ENCODE measurements at regions not wholly inside any gene's neighbourhood (a gene's known extent, or its start where the extent isn't known, plus 50 kb on each side); places are given as distances from the start of the nearest gene placed in this dataset.
"Not testable (repeated sequence)": the region's sequence is repeated elsewhere in the genome, so short reads cannot be mapped to it uniquely, and the experiment has no call there.

GRCh38 chr9:29144476-29144875 is 1571.2 kb upstream of the C9orf72 start:
- DNase-seq (ENCODE audit: low spot score): no peak

- no peak for DNase-seq (ENCODE audit: low spot score)
Measured at GRCh38 chr9:29150606-29151005, 1577.3 kb upstream of the C9orf72 start.

GRCh38 chr9:29160763-29161353 is 1587.6 kb upstream of the C9orf72 start:
- DNase-seq (ENCODE audit: low spot score): no peak

- DNase-seq (ENCODE audit: low spot score): no peak
Measured at GRCh38 chr9:29174136-29174535, 1600.9 kb upstream of the C9orf72 start.

- DNase-seq (ENCODE audit: low spot score): no peak
Measured at GRCh38 chr9:29176231-29176630, 1603.0 kb upstream of the C9orf72 start.

- DNase-seq (ENCODE audit: low spot score): no peak
Measured at GRCh38 chr9:29176786-29177185, 1603.5 kb upstream of the C9orf72 start.

- no peak for DNase-seq (ENCODE audit: low spot score)
Measured at GRCh38 chr9:29183971-29184370, 1610.7 kb upstream of the C9orf72 start.

GRCh38 chr9:29188771-29189170 is 1615.5 kb upstream of the C9orf72 start:
- DNase-seq (ENCODE audit: low spot score): not testable (repeated sequence)

- DNase-seq (ENCODE audit: low spot score): not testable (repeated sequence)
Measured at GRCh38 chr9:29189221-29189620, 1615.9 kb upstream of the C9orf72 start.

GRCh38 chr9:29198861-29199260 is 1625.6 kb upstream of the C9orf72 start:
- DNase-seq (ENCODE audit: low spot score): no peak

- no peak for DNase-seq (ENCODE audit: low spot score)
Measured at GRCh38 chr9:29199975-29200374, 1626.7 kb upstream of the C9orf72 start.

GRCh38 chr9:29200650-29201049 is 1627.4 kb upstream of the C9orf72 start:
- DNase-seq (ENCODE audit: low spot score): no peak

GRCh38 chr9:29203244-29203930 is 1630.1 kb upstream of the C9orf72 start:
- DNase-seq (ENCODE audit: low spot score): no peak

- DNase-seq (ENCODE audit: low spot score): peak; percentile 31
Measured at GRCh38 chr9:29208670-29209069, 1635.4 kb upstream of the C9orf72 start.

GRCh38 chr9:29209748-29210291 is 1636.5 kb upstream of the C9orf72 start:
- no peak for DNase-seq (ENCODE audit: low spot score)

GRCh38 chr9:29211003-29211579 is 1637.8 kb upstream of the C9orf72 start:
- peak; percentile 4 for DNase-seq (ENCODE audit: low spot score)

GRCh38 chr9:29211580-29212396 is 1638.5 kb upstream of the C9orf72 start:
- DNase-seq (ENCODE audit: low spot score): peak; percentile 50

GRCh38 chr9:29212397-29213387 is 1639.4 kb upstream of the C9orf72 start:
- DNase-seq (ENCODE audit: low spot score): peak; percentile 7

GRCh38 chr9:29213417-29214153 is 1640.3 kb upstream of the C9orf72 start, which contains the start of gene LINGO2:
LINGO2 (minus strand) TSS chr9:29213601.
- peak; percentile 11 for DNase-seq (ENCODE audit: low spot score)

GRCh38 chr9:29214154-29214689 is 1640.9 kb upstream of the C9orf72 start:
- peak; percentile 25 for DNase-seq (ENCODE audit: low spot score)
